ENCODE measurements at regions not wholly inside any gene's neighbourhood (a gene's known extent, or its start where the extent isn't known, plus 50 kb on each side); places are given as distances from the start of the nearest gene placed in this dataset.

- H2AK9ac ChIP-seq (replicated peaks; ENCODE audit: low read depth, low read length, poor library complexity), result no peak overlapping the region
- no peak overlapping the region for H3K4me2 ChIP-seq (ENCODE audit: low read depth, low read length)
- no peak overlapping the region for H3K23ac ChIP-seq (ENCODE audit: low read depth, low read length)
- DNase-seq, result no peak
- H3K14ac ChIP-seq (replicated peaks; ENCODE audit: low read depth, low read length), result no peak overlapping the region
- H3K4me1 ChIP-seq (ENCODE audit: control insufficient read depth, insufficient read depth, low read length), result no peaks in the 10 kb centered on the region
- no peak overlapping the region for H2BK120ac ChIP-seq (ENCODE audit: low read depth, low read length)
- no peaks in the 10 kb centered on the region for H3K9me1 ChIP-seq (ENCODE audit: insufficient read depth, low read length)
- H3K4ac ChIP-seq (ENCODE audit: low read depth, low read length), result no peak overlapping the region
- H3K36me3 ChIP-seq (ENCODE audit: control insufficient read depth, insufficient read depth, low read length), result no peaks in the 10 kb centered on the region
- TF ChIP-seq MXI1 (IDR thresholded peaks at IDR 0.05; ENCODE audit: borderline replicate concordance, low read depth, low read length) (no peak), CEBPB (IDR thresholded peaks at IDR 0.05; ENCODE audit: low read depth, low read length) (no peak), CTCF (conservative IDR thresholded peaks at IDR 0.05; ENCODE audit: low read depth, low read length) (no peak), RAD21 (IDR thresholded peaks at IDR 0.05; ENCODE audit: low read length) (no peak), MAZ (IDR thresholded peaks at IDR 0.05; ENCODE audit: borderline replicate concordance, low read depth, low read length) (no peak)
- in situ Hi-C loops (cut with MboI; ENCODE audit: low sequenced_read_pairs), result no loop called here
- no peak overlapping the region for H2BK15ac ChIP-seq (ENCODE audit: low read depth, low read length)
- no peak overlapping the region for H3K18ac ChIP-seq (ENCODE audit: low read depth, low read length)
- no TSS peak for BruUV-seq (replicated peaks)
- H3K9ac ChIP-seq (ENCODE audit: low read depth, low read length), result no peak overlapping the region
- H2AK5ac ChIP-seq (ENCODE audit: low read depth, low read length), result no peak overlapping the region
- dilution Hi-C loops (cut with HindIII; ENCODE audit: low sequenced_read_pairs, unreplicated experiment), result no loop called here
- no peak overlapping the region for H2AFZ ChIP-seq (replicated peaks; ENCODE audit: low read length, poor library complexity)
- H4K20me1 ChIP-seq (ENCODE audit: insufficient read depth, low read length), result no peaks in the 10 kb centered on the region
- no peaks in the 10 kb centered on the region for H3K27me3 ChIP-seq (ENCODE audit: control insufficient read depth, insufficient read depth, low read length)
- no peaks in the 10 kb centered on the region for H3K79me1 ChIP-seq (ENCODE audit: low read depth in 1 of 2, low read length in 2 of 2)
- no peak overlapping the region for H2BK5ac ChIP-seq (ENCODE audit: low read depth, low read length, poor library complexity, severe bottlenecking)
- no peak overlapping the region for H3K4me3 ChIP-seq (ENCODE audit: insufficient read depth, low read depth, low read length)
- WGBS, 2 experiments (ENCODE audit: extremely low coverage in 2 of 2, insufficient read length in 1 of 2), result no CpG with 5 or more reads among the region's 1 CpG
- H3K9me3 ChIP-seq (ENCODE audit: control insufficient read depth, insufficient read depth, low read length), result no peaks in the 10 kb centered on the region
- no peak overlapping the region for H2BK20ac ChIP-seq (ENCODE audit: low read depth, low read length)
- no peak overlapping the region for H4K5ac ChIP-seq (ENCODE audit: low read depth, low read length)
- H3K27ac ChIP-seq (ENCODE audit: insufficient read depth, low read length), result no peak overlapping the region
- no peak for ATAC-seq (ENCODE audit: low read depth)
- intact Hi-C loops (cut with micrococcal nuclease), result no loop called here
- no peak overlapping the region for H4K8ac ChIP-seq (ENCODE audit: low read depth in 2 of 2, low read length in 2 of 2)
- ChIA-PET CTCF (no interaction called here), POLR2A (ENCODE audit: unreplicated experiment) (no interaction called here)
- no peak overlapping the region for H3K56ac ChIP-seq (ENCODE audit: extremely low read depth, insufficient read depth, low read length)
- H4K91ac ChIP-seq (ENCODE audit: insufficient read depth, low read depth, low read length), result no peak overlapping the region
These were observed 446.7 kb downstream of the C3orf38 start for GRCh38 chr3:88596451-88596850.

Data from IMR-90 (cell line).